Stimulated activated CD8-positive, alpha-beta memory T cell treated with anti-CD3 and anti-CD28 coated beads, Interleukin-15, amount 100 ng/mL, for 1 hour (primary cell): ENCODE measurements at regions not wholly inside any gene's neighbourhood (a gene's known extent, or its start where the extent isn't known, plus 50 kb on each side); places are given as distances from the start of the nearest gene placed in this dataset.

Experiments
- DNase-seq: peaks from one replicate; pipeline ENCODE4 v3.0.0-alpha.2; 2020; ENCODE audit warnings: low read depth

DNA sequence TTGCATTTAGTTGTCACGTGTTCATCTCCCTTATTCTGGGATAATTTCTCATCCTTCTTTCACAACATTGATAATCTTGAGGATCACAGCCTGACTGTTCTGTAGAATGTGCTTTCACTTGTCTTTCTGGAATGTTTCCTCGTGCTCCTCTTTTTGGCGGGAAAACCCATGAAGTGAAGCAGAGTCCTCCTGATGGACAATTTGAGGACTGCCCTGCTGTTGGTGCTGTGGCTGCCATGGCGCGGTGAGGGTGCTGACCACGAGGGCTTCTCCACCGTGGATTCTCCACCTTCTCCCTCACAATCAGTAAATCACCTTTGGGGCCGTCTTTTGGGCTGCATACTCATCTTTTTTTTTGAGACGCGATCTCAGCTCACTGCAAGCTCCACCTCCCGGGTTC is 946.9 kb downstream of the BRD1 start:
- DNase-seq = no peak

DNA sequence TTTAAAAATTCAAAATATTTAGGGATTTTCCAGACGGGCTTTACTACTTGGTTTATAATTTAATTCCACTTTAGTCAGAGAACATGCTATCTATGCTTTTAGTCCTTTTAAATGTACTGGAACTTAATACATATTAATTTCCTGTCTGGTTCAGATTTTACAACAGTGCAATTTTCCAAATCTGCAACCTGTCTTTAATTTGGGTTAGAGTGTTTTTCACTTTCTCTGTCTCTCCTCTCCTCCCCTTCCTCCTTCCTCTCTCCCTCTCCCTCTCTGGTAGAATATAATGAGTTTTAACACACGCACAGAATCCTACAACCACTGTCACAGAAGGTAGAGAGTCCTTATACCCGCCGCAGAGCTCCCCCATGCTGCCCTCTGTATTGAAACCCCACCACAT is 950.7 kb downstream of the BRD1 start:
- DNase-seq = no peak

DNA sequence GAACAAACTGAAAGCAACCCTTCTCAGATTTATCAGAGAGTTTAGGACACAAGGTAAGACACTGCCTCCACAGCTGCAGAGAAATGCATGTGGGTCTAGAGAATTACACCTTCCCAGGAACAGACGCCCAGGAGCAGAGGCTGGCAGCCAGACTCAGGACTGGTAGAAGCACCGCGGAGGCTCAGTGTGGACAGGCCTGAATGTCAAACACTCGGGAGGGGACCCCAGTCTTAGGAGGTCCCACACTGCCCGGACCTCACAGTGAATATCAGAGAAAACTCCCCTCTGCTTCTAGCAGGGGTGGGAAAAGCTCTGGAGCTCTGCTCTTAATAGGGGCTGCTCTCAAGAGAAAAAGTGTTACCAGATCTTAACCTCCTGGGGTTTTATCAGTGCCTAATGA is 952.7 kb downstream of the BRD1 start:
- no peak for DNase-seq

DNA sequence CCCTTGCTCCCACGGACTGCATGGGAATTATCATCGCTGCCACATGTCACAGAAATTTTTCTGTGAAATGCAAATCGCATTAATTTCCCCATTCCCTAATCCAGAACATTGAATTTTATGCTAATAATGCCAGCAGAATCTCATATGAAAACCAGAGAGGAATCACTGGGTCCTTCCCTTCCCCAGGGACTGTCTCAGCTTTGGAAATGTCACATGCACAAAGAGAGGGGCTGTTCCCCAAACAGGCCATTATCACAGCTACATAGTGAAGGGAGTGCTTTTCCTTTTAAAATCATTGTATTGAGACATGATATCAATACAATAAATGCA is 954.5 kb downstream of the BRD1 start:
- no peak for DNase-seq

DNA sequence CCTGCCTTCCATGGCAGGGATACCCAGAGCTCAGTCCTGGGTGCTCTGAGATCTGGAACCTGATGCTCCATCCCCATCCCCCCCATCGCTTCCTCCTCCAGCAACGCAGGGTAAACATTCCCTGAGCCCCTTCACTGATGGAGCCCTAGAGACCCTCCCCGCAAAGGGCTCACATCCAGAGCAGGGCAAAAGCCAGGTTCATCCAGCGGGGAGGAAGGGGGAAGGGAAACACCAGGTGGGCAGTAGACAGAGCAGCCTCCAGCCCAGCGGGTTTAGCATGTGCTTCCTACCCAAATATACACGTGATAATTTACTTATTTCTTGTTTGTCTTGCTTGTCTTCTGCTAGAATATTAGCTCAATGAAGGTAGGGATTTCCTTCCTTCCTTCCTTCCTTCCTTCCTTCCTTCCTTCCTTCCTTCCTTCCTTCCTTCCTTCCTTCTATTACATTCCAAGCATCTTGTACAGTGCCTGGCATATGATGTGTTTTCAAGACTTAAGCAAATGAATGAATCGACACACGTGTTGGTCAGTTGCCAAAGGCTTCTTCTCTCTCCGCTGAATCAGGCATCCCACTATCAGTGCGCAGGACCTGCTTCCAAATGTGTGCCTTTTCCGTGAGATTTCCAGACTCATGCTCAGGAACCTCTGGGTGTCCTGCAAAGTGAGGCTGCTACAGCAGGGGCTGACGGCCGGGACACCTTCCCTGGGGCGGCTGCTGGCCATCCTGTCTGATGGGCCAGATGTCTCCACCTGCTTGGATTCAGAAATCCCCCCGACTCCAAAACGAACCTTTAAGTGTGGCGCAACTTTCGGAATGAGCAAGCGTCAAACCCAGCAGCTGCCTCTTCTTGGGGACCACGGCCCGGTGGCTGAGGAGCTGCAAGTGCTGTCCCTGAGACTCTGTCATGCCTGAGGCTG is 955.1 kb downstream of the BRD1 start:
- DNase-seq = no peak

DNA sequence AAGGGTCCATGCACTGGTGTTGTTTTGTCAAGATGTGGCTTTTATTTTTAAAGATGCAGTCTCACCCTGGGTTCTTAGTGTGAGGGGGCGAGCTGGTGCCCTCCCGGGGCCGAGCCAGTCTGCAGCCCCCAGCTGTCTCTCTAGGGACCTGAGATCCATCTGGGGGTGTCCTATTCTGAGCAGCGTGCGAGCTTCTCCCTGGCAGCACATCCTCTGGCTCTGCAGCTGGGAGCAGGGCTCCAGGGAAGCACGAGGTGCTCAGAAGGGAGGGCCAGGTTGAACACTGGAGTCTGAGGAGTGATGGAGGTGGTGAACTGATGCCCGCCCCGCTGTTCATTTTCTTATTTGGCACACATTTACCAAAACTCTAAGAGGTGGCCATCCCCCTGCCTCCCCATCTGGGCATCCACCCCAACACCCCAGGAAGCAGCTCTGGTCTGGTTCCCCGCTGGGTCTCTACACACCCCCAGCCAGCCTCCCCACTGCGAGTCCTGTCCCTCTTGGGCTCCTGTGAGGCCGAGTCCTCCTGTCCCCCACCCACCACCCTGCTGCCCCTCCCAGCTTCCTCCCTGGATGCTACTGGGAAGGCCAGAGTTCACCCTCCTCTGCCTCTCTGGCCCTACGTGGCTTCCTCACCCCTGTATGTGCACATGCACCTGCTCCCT is 956.4 kb downstream of the BRD1 start:
- DNase-seq = no peak

DNA sequence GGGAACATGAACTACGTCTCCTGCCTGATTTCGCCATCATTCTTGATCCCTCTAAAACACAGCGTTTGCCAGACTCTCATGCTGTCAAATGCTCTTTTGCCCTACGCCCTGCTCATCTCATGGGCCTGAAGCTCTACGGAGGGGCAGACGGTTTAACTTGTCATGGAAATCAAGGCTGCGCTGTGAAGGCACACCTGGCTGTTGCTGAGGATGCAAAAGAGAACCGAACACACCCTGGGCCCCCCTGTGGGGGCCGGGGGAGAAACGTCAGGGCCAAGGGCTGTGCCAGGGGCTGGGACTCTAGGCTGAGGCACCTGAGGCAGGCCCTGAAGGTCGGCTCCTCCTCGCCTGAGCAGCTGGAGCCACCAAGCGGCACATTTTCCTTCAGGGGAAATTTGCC is 957.2 kb downstream of the BRD1 start:
- DNase-seq = no peak

DNA sequence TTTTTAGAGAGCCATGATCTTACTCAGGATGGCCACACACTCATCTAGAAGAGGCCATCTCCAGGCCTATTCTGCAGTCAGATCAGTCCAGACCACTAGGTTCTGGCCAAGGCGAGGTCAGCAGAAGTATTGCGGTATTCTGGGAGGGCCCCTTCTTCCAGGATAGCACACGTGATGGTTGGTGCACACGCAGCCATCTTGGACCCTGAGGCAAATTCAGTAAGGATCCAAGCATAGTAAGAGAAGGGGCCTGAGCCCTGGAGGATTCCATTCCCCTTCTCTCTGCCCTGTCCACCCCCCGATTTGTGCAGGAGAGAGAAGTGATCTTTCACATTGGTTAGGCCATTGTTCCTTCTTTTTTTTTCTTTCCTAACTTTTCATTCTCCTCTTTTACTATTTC is 957.9 kb downstream of the BRD1 start:
- DNase-seq = no peak

DNA sequence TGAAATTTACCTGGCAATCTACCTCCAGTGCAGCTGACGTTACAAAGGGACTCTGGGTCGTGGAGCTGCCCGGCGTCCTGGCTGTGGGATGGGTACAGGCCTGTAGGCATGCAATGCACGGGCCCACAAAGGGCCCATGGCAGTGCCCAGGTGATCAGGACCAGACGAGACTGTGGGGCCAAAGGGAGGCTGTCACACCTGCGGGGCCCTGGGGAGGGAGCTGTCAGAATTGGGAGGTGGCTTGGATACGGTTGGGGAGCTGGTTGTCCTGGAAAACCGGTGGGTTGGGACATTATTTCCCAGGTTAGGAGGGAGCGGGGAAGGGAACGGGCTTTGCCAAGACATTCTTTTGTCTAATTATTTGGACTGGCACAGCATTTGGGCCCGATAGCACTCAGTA is 958.5 kb downstream of the BRD1 start:
- no peak for DNase-seq

DNA sequence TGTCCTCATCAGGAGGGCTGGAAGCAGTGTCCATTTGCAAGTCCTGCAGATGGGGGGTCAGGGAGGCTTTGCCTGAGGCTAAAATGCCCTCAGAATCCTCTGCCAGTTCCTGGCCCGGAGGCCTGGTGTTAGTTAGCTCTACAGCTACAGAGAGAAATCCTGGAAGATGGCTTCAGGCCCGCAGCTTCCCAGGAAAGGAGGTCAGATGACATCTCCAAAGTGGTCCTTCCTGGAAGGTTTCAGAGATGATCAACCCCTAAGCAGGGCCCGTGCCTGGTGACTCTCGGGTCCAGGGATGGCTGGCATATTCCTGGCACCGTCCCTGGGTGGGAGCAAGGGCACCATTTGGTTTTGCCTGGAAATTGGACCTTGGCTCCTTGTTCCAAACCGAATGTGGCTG is 959.1 kb downstream of the BRD1 start:
- DNase-seq = no peak

DNA sequence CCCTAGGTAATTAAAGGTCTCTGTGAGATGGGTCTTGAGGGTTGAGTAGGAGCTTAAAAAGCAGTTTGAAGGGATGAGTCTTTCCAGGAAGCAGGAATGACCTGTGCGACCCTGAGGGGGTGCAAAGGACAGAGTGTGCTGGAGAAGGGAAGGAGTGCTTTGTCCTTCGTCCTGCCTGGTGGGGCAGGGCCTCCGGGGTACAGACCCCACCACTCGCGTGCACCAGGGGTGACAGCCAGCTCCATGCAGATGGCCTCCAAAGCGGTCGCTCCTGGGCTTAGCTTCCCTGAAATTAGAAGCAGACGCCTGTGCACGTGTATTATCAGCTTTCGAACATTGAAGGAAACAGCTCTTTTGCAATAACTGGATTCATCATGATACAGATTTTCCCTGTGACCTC is 959.8 kb downstream of the BRD1 start:
- no peak for DNase-seq

DNA sequence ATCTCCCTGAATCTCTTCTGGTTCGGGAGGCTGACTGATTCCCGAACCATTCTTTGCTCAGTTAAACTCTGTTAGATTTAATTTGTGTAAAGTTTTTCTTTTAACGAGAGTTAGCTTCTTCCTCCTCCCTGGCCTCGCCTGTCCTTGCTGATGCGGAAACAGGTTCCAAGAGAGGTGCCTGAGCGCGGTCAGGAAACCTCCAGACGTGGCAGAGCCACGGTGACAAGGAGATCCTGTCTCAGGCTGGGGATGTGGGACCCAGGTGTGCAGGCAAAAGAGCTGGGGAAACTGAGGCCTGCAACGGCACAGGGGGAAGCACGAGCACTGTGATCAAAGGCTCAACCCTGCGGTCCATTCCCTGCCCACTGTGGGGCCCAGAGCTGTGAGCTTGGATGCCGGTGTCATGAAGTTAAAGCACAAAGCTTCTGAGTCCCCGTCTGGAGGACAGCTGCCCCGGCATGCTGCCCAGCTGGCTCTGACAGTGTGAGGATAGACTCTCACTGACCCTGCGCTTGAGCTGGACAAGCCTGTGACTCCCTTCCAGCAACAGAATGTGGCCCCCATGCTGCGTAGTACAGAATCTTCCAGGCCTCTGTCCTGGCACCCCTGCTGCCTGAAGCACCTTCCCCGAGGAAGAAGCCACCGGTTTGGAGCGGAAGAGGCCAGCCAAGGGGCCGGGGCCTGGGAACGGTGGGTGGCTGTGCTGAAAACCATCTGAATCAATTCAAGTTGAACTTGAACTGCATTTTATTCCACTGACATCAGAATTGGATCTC is 960.6 kb downstream of the BRD1 start:
- no peak for DNase-seq

DNA sequence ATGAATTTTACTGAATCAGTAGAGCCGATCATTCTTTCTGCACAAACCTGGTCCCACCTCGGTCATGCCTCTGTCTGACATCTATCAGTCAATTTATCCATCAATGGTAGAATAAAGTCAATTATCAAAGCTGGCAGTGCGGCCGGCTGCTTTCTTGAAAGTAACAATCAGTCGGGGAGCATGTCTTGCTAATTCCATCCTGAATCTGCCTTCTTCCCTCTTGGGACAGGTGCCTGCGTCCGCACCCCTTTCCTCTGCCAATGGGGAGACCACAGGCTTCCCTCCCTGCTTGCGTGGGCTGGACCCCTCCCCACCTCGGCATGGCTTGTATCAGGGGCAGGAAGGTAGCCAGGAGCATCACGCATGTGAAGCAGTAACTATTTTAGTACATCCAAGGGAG is 962.9 kb downstream of the BRD1 start:
- no peak for DNase-seq

DNA sequence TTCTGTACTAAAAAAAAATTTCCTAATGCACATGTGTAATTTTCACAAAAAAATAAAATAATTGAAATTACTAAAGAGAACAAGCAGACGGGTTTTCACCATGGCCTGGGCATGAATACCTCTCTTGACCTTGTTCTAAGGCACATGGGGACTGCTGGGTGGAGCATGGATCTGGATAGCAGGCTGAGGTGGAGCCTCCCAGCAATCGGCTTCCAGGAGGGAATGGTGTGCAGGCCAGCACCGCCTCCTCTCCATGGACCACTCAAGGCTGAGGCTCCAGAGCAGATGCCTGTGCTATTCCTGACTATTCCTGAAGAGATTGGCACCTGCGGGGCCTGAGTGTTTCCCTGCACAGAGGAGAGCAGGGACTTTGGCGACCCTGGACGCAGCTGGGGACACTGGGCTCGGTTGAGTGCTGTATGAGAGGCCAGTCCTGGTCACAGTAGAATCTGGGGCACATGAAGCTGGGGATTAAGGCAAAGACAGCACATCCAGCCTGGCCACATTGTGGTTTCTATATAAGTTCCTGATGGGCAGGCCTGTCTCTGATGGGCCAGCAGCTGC is 963.6 kb downstream of the BRD1 start:
- DNase-seq = no peak

DNA sequence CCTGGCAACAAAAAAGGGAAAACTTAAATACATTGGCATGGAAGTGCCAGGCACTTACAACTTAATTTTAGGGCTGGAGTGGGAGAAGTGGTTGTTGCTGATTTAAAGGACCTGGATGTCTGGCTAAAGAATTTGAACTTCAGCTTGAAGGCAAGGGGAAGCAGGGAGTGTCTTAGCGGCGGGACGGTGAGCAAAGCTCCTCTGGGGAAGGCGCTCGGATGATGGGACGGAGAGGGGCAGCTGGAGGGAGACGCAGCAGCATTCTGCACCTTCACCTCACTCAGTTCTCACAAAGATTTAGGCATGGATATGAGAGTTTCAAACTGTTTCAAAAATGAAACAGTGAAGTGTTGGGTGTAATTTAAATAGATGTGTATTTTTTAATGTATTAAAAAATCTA is 967.1 kb downstream of the BRD1 start:
- no peak for DNase-seq

DNA sequence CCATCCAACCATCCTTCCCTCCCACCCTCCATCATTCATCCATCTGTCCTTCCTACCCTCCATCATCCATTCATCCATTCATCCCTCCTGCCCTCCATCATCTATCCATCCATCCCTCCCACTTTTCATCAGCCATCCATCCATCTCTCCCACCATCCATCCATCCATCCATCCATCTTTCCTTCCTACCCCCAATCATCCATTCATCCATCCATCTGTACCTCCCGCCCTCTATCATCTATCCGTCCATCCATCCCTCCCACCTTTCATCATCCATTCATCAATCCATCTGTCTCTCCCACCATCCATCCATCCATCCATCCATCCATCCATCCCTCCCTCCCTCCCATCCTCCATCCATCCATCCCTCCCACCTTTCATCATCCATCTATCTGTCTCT is 968.8 kb downstream of the BRD1 start:
- no peak for DNase-seq

DNA sequence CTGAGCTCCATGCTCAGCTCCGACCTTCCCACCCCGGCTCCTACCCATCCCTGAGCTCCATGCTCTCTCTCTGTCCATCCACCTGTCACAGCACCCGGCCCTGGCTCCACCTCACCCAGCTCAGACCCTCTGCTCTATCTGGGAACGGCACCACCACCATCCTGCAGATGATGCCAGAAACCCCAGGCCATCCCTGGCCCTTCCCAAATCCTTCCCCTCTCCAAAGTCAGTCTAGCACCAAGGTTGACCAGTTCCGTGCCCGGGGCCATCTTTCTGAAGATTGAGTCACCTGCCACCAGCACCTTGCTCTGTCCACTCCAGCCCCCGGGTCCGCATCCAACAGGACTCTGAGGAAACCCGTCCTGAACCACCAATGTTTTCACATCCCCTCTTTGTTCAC is 969.6 kb downstream of the BRD1 start:
- DNase-seq = no peak

DNA sequence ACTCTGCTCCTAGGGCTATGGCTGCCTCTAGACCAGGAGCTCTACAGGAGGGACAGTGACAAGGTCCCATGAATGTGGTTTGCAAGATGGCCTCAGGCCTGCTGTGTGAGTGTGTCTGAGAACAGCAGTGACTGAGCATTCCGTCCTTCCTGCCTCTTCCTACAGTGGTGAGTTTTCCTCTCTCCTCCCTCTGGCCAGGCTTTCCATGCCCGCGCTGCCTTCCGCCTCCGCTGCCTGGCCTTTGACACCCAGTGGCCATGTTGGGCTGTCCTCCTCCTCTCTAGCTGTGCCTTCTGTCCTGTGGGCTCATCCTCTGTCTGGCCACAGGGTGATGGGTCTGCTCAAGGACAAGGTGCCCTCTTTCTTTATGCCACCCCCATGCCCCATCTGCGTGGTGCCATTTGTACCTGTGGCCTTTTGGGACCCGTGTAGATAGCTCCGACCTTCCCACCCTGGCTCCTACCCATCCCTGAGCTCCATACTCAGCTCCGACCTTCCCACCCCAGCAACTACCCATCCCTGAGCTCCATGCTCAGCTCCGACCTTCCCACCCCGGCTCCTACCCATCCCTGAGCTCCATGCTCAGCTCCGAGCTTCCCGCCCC is 970.4 kb downstream of the BRD1 start:
- DNase-seq = no peak

DNA sequence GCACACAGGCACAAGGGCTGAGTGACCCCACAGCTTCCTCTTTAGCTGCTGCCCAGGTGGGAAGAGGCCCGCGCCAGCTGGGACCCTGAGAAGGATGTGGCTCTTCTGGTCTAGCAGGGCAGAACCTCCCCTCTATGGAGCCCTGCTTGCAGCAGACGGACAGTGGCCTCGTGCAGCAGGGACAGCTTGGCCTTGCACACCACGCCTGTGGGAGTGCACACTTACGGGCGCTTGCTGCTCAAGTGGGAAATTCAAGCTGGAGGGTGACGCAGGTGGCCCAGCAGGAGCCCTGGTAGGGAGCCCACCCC is 971.4 kb downstream of the BRD1 start:
- no peak for DNase-seq

DNA sequence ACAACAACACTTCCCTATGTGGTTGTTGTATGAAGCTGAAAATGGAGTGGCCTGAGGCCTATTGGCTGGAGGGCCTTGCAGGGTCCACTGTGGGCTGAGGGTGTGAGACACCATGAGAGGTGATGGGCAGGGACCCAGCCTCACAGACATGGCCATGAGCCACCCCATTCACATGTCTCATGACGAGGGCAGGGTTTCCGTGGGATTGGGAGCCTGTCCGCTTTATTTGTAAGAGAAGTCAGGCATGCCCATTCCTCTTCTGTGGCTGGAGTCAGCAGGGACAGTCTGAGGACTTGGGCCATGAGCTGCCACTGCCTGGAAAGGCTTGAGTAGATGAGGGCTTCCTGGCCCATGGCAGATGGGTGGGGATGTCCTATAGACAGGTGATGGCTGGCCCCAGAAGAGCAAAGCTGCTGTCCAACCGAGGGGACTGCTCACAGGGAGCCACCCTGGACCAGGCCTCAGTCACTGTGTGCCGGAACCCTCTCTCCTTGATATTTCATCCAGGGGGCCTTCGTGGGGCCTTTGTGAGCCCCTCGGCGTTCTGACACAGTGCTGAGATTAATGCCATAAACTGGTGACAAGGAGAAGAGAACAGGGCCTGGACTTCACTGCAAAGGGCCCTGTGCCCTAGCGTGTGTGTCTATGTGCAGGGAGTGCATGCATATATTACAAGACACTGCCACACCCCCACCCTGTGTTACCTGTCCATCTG is 971.9 kb downstream of the BRD1 start:
- no peak for DNase-seq

DNA sequence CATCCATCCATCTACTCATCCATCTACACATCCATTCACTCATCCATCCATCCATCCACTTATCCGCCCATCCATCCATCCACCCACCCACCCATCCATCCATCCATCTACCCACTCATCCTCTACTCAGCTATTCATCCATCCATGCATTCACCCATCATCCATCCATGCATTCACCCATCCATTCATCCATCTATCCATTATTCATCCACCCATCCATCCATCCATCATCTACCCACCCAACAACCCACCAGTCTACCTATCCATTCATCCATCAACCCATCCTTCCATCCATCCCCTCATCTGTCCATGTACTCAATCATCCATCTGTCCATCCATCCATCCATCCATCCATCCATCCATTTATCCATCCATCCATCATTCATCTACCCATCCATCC is 972.7 kb downstream of the BRD1 start:
- no peak for DNase-seq
